Activated CD4-positive, alpha-beta T cell treated with anti-CD3 and anti-CD28 coated beads, Interleukin-2, amount 10 ng/mL, durations not matched to agents 24 days and 14 days (primary cell): ENCODE measurements at regions not wholly inside any gene's neighbourhood (a gene's known extent, or its start where the extent isn't known, plus 50 kb on each side); places are given as distances from the start of the nearest gene placed in this dataset.
"Not testable (repeated sequence)": the region's sequence is repeated elsewhere in the genome, so short reads cannot be mapped to it uniquely, and the experiment has no call there.

ENCODE experiments used
- DNase-seq: peaks from one replicate; pipeline ENCODE4 v3.0.0; 2022
- H3K27ac Mint-ChIP-seq: one replicate; pipeline ENCODE4 v1.8.0; 2022; ENCODE audit warnings: mild to moderate bottlenecking, mixed read lengths
- H3K27me3 Mint-ChIP-seq: one replicate; pipeline ENCODE4 v1.8.0; 2022; ENCODE audit warnings: mixed read lengths
- H3K36me3 Mint-ChIP-seq: one replicate; pipeline ENCODE4 v1.8.0; 2022; ENCODE audit warnings: low read depth, mild to moderate bottlenecking, mixed read lengths
- H3K4me1 Mint-ChIP-seq: one replicate; pipeline ENCODE4 v1.8.0; 2021; ENCODE audit warnings: mixed read lengths
- H3K4me3 Mint-ChIP-seq: one replicate; pipeline ENCODE4 v1.8.0; 2022; ENCODE audit warnings: mild to moderate bottlenecking, moderate library complexity, mixed read lengths
- H3K9me3 Mint-ChIP-seq: one replicate; pipeline ENCODE4 v1.8.0; 2021; ENCODE audit warnings: mixed read lengths
- intact Hi-C: fragments of 100-400 bp; cut with micrococcal nuclease; formaldehyde crosslinking; loops from one replicate; pipeline ENCODE4 v1.15.1; 2023

GRCh38 chr4:128649575-128650205, 159.8 kb upstream of the JADE1 start:
- Mint-ChIP-seq H3K9me3 (no peaks in the 10 kb centered on the region), H3K27ac (no peak overlapping the region), H3K4me1 (no peaks in the 10 kb centered on the region), H3K4me3 (no peak overlapping the region), H3K27me3 (no peaks in the 10 kb centered on the region), H3K36me3 (no peaks in the 10 kb centered on the region)
- no peak for DNase-seq
- intact Hi-C loops = no loop called here

DNA sequence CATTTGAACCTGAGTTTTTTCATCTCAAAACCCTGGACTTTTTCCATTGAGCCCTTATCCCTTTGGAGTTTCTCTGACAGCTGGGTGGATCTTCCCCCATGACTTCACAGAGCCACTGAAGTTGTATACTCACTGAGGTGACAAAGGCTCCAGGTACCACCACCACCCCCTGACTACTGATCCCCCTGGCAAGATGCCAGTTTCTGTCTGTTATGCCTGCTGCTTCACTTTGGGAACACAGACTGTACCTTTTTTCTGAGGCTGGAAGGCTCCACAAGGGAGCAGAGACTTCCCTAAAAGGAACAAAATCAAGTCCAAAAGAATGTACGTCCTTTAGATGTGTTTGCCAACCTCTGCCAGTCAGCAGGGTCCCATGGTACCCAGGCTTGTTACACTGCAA, 160.3 kb upstream of the JADE1 start:
- Mint-ChIP-seq H3K36me3 (no peaks in the 10 kb centered on the region), H3K9me3 (no peaks in the 10 kb centered on the region), H3K4me3 (no peak overlapping the region), H3K4me1 (no peaks in the 10 kb centered on the region), H3K27me3 (no peaks in the 10 kb centered on the region), H3K27ac (no peak overlapping the region)
- DNase-seq = no peak
- intact Hi-C loops = no loop called here

GRCh38 chr4:128648021-128648420, 161.5 kb upstream of the JADE1 start:
- H3K27me3 Mint-ChIP-seq = no peaks in the 10 kb centered on the region
- no peak for DNase-seq
- no peaks in the 10 kb centered on the region for H3K36me3 Mint-ChIP-seq
- no peaks in the 10 kb centered on the region for H3K4me1 Mint-ChIP-seq
- no peak overlapping the region for H3K4me3 Mint-ChIP-seq
- no peaks in the 10 kb centered on the region for H3K9me3 Mint-ChIP-seq
- H3K27ac Mint-ChIP-seq = no peak overlapping the region
- intact Hi-C loops = no loop called here

GRCh38 chr4:128646893-128647292, 162.6 kb upstream of the JADE1 start:
- H3K9me3 Mint-ChIP-seq, H3K4me1 Mint-ChIP-seq, H3K36me3 Mint-ChIP-seq, H3K27me3 Mint-ChIP-seq, intact Hi-C loops, H3K27ac Mint-ChIP-seq, H3K4me3 Mint-ChIP-seq, DNase-seq: not testable (repeated sequence)

DNA sequence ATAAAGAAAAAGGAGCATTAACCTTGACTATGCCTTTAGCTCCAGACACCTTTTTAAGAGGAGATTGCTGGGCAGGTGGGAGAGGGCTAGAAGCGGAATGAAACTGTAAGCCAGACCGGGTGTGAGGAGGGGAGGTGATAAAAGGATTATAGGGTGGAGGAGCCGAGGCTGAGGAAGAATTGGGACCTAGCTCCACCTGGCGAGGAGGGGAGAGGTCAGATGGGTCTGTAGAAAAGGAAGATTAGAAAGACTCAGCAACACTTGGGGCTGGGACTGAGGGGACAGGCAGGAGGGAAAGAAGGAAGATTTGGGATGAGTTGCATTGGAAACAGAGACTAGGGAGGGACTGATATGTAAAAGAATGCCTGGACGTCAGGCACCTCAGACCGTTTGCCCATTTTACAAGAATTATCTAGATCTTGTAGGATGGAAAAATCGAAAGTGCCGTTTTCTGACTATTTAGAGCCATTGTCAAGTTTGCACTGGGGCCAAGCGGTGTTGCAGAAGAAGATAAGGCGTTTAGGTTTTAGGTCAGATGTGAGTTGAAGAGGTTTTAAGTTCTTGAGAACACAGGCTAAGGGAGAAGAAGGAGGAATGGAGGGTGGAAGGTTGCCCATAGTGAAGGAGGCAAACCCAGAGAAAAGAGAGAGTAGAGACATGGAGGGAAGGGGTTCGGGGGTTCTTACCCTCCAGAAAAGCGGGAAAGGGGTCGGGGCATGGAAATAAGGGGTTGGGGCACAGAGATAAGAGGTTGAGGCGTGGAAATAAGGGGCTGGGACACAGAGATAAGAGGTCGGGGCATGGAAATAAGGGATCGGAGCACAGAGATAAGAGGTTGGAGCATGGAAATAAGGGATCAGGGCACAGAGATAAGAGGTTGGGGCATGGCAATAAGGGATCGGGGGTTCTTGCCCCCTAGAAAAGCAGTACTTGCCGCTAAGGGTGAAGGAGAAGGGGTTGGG, 164.5 kb upstream of the JADE1 start:
- intact Hi-C loops = not testable (repeated sequence)

DNA sequence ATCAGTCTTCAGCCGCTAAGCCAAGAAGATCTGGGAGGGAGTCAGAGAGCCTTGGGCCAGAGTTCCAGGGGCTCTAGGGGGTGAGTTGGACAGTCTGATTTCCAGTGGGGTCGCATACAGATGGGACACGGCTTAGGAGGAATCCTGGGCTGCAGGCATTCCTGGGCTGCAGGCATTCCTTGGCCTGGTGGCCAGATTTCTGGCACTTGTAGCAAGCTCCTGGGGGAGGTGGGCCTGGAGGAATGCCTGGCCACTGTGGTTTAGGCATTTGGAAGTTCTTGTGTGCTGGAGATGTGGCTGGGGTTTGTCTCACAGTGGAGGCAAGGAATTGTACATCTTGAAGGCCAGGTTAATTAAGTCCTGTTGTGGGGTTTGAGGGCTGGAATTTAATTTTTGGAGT, 165.4 kb upstream of the JADE1 start:
- H3K36me3 Mint-ChIP-seq, H3K4me1 Mint-ChIP-seq, H3K9me3 Mint-ChIP-seq, DNase-seq, intact Hi-C loops, H3K27ac Mint-ChIP-seq, H3K4me3 Mint-ChIP-seq, H3K27me3 Mint-ChIP-seq: not testable (repeated sequence)

More for the DNA sequence above, 164.5 kb upstream of the JADE1 start:
- not testable (repeated sequence) for H3K9me3 Mint-ChIP-seq, DNase-seq, H3K36me3 Mint-ChIP-seq, H3K4me3 Mint-ChIP-seq, H3K27ac Mint-ChIP-seq, H3K27me3 Mint-ChIP-seq, H3K4me1 Mint-ChIP-seq

- H3K27me3 Mint-ChIP-seq, H3K27ac Mint-ChIP-seq, H3K4me1 Mint-ChIP-seq, H3K9me3 Mint-ChIP-seq, H3K36me3 Mint-ChIP-seq, H3K4me3 Mint-ChIP-seq, intact Hi-C loops, DNase-seq: not testable (repeated sequence)
Observed at GRCh38 chr4:128641566-128641965, 167.9 kb upstream of the JADE1 start.

- no peak for DNase-seq
- Mint-ChIP-seq H3K9me3 (no peaks in the 10 kb centered on the region), H3K4me1 (no peaks in the 10 kb centered on the region), H3K27me3 (peaks cover 1% of the 10 kb centered on the region), H3K4me3 (no peak overlapping the region), H3K27ac (no peak overlapping the region), H3K36me3 (no peaks in the 10 kb centered on the region)
- intact Hi-C loops = no loop called here
Observed at GRCh38 chr4:128639541-128640270, 169.8 kb upstream of the JADE1 start.

DNA sequence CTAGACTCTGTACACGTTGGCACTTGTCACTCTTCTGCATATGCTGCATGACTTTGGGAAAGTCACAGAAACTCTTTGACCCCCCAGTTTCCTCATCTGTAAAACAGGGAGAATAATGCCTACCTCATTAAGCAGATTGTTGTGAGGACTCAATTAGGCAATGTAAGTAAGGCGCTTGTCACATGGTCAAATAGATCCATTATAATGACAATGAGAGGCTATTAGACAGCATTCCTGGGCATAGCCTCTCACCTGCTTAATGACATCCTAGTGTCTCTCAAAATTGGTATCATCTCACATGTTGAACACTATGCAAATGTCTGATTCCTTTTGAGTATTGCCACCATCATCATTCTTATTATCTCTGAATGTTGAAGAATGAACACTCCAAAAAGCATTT, 172.6 kb upstream of the JADE1 start:
- no peak overlapping the region for H3K27ac Mint-ChIP-seq
- intact Hi-C loops = no loop called here
- no peaks in the 10 kb centered on the region for H3K4me1 Mint-ChIP-seq
- no peaks in the 10 kb centered on the region for H3K36me3 Mint-ChIP-seq
- no peak overlapping the region for H3K4me3 Mint-ChIP-seq
- DNase-seq = no peak
- peaks cover 1% of the 10 kb centered on the region for H3K27me3 Mint-ChIP-seq
- no peaks in the 10 kb centered on the region for H3K9me3 Mint-ChIP-seq

DNA sequence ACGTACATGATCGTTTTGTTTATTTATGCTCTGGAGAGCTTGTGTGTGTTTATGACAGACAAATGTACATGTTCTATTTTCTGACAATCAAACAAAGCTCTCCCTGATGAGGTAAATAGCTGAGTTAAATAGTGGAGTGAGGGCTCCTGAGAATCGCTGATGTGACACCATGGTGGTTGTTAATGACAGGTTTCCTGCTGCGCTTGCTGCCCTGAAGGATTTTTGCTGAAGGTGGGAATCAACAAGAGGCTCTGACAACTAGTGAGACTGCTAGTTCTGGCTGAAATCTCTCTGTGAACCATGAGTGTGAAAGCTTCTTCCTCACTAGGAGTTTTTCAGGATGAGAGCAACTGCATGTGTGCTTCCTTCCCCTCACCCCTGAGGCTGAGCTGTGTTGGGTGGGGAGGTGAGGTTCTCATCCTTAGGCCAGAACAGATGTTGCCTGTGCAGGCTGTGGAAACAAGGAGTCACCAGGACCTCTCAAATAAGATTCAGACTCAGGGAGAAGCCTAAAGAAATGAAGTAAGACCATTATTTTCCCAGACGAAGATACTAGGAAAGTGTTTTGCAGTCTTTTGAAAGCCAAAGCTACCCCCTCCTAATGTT, 173.4 kb upstream of the JADE1 start:
- no peaks in the 10 kb centered on the region for H3K9me3 Mint-ChIP-seq
- H3K27ac Mint-ChIP-seq = no peak overlapping the region
- H3K27me3 Mint-ChIP-seq = peaks cover 1% of the 10 kb centered on the region
- intact Hi-C loops = no loop called here
- DNase-seq = no peak
- no peak overlapping the region for H3K4me3 Mint-ChIP-seq
- H3K36me3 Mint-ChIP-seq = no peaks in the 10 kb centered on the region
- H3K4me1 Mint-ChIP-seq = no peaks in the 10 kb centered on the region

- no peaks in the 10 kb centered on the region for H3K4me1 Mint-ChIP-seq
- no peak for DNase-seq
- H3K36me3 Mint-ChIP-seq = no peaks in the 10 kb centered on the region
- H3K27me3 Mint-ChIP-seq = peaks cover 2% of the 10 kb centered on the region
- intact Hi-C loops = no loop called here
- H3K9me3 Mint-ChIP-seq = no peaks in the 10 kb centered on the region
- no peak overlapping the region for H3K4me3 Mint-ChIP-seq
- no peak overlapping the region for H3K27ac Mint-ChIP-seq
Observed at GRCh38 chr4:128635141-128635954, 174.2 kb upstream of the JADE1 start.

GRCh38 chr4:128633067-128633466, 176.4 kb upstream of the JADE1 start:
- intact Hi-C loops = no loop called here
- no peaks in the 10 kb centered on the region for H3K36me3 Mint-ChIP-seq
- H3K9me3 Mint-ChIP-seq = no peaks in the 10 kb centered on the region
- H3K27me3 Mint-ChIP-seq = peaks cover 9% of the 10 kb centered on the region
- no peak overlapping the region for H3K27ac Mint-ChIP-seq
- no peaks in the 10 kb centered on the region for H3K4me1 Mint-ChIP-seq
- no peak overlapping the region for H3K4me3 Mint-ChIP-seq
- no peak for DNase-seq

GRCh38 chr4:128630871-128631270, 178.6 kb upstream of the JADE1 start:
- Mint-ChIP-seq H3K27me3 (peaks cover 11% of the 10 kb centered on the region), H3K9me3 (no peaks in the 10 kb centered on the region), H3K4me3 (no peak overlapping the region), H3K4me1 (no peaks in the 10 kb centered on the region), H3K27ac (no peak overlapping the region), H3K36me3 (no peaks in the 10 kb centered on the region)
- intact Hi-C loops = no loop called here
- no peak for DNase-seq
